HEK293 (cell line): ENCODE measurements at regions not wholly inside any gene's neighbourhood (a gene's known extent, or its start where the extent isn't known, plus 50 kb on each side); places are given as distances from the start of the nearest gene placed in this dataset.

Experiments used
- BCL11A ChIP-seq: fragments of 450-650 bp; formaldehyde crosslinking; IDR thresholded peaks from 2 replicates; pipeline ENCODE4 v1.5.1; 2016; ENCODE audit warnings: low read depth, missing biosample characterization, missing genetic modification characterization
- GLI4 ChIP-seq: fragments of 450-650 bp; formaldehyde crosslinking; IDR thresholded peaks from 2 replicates; pipeline ENCODE4 v1.5.1; 2016; ENCODE audit warnings: missing biosample characterization, missing genetic modification characterization
- YY1 ChIP-seq: fragments of 450-650 bp; formaldehyde crosslinking; IDR thresholded peaks from 2 replicates; pipeline ENCODE4 v1.5.1; 2018; ENCODE audit warnings: missing biosample characterization, missing genetic modification characterization
- ZNF112 ChIP-seq: fragments of 450-650 bp; formaldehyde crosslinking; IDR thresholded peaks from 2 replicates; pipeline ENCODE4 v1.5.0; 2017; ENCODE audit warnings: missing biosample characterization, missing genetic modification characterization
- ZNF24 ChIP-seq: fragments of 450-650 bp; formaldehyde crosslinking; IDR thresholded peaks from 2 replicates; pipeline ENCODE4 v1.5.1; 2016; ENCODE audit warnings: missing biosample characterization, missing genetic modification characterization
- TF ChIP-seq, protein P1 (sequence below): fragments of 450-650 bp; formaldehyde crosslinking; IDR thresholded peaks from 2 replicates; pipeline ENCODE4 v1.5.1; 2016; ENCODE audit warnings: missing biosample characterization, missing genetic modification characterization

DNA sequence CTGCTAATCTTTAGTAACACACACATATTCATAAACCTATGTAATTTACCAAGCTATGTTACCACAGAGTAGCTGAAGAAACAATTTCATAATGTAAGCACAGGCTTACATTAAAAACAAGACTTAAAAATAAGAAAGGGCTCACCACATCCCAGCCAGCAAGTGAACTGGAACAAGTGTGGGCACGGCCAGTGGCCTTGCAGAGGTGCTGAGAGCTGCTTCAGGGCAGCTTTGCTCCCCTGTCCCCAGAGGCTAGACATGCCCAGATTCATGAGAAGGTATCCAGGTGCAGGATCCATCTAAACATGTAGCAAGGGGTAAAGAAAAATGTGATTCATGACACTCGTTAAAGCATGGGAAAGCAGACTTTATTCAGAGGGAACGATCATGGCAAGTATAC is 62.0 kb upstream of the CKS2 start:
- TF ChIP-seq YY1 (no peak), BCL11A (tag by site-specific recombination) (no peak), ZNF112 (no peak), GLI4 (no peak), ZNF24 (tag by site-specific recombination) (no peak)
- TF ChIP-seq, protein P1, sequence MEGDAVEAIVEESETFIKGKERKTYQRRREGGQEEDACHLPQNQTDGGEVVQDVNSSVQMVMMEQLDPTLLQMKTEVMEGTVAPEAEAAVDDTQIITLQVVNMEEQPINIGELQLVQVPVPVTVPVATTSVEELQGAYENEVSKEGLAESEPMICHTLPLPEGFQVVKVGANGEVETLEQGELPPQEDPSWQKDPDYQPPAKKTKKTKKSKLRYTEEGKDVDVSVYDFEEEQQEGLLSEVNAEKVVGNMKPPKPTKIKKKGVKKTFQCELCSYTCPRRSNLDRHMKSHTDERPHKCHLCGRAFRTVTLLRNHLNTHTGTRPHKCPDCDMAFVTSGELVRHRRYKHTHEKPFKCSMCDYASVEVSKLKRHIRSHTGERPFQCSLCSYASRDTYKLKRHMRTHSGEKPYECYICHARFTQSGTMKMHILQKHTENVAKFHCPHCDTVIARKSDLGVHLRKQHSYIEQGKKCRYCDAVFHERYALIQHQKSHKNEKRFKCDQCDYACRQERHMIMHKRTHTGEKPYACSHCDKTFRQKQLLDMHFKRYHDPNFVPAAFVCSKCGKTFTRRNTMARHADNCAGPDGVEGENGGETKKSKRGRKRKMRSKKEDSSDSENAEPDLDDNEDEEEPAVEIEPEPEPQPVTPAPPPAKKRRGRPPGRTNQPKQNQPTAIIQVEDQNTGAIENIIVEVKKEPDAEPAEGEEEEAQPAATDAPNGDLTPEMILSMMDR (tag by site-specific recombination) = no peak
